ES-I3 (cell line): ENCODE measurements at regions not wholly inside any gene's neighbourhood (a gene's known extent, or its start where the extent isn't known, plus 50 kb on each side); places are given as distances from the start of the nearest gene placed in this dataset.

Experiments used
- H3K36me3 ChIP-seq: 2 replicates; pipeline ENCODE4 v1.6.1; 2013; ENCODE audit warnings: mild to moderate bottlenecking, low read length, control low read depth, moderate library complexity; ENCODE audit not compliant: insufficient read depth
- H3K4me1 ChIP-seq: 2 replicates; pipeline ENCODE4 v1.6.1; 2013; ENCODE audit warnings: mild to moderate bottlenecking, control low read depth, low read length; ENCODE audit not compliant: insufficient read depth
- H3K9ac ChIP-seq: 2 replicates; pipeline ENCODE4 v1.6.1; 2013; ENCODE audit warnings: low read depth, mild to moderate bottlenecking, low read length, moderate library complexity
- H3K9me3 ChIP-seq: 2 replicates; pipeline ENCODE4 v1.6.1; 2013; ENCODE audit warnings: mild to moderate bottlenecking, low read length, moderate library complexity; ENCODE audit not compliant: control insufficient read depth, insufficient read depth

DNA sequence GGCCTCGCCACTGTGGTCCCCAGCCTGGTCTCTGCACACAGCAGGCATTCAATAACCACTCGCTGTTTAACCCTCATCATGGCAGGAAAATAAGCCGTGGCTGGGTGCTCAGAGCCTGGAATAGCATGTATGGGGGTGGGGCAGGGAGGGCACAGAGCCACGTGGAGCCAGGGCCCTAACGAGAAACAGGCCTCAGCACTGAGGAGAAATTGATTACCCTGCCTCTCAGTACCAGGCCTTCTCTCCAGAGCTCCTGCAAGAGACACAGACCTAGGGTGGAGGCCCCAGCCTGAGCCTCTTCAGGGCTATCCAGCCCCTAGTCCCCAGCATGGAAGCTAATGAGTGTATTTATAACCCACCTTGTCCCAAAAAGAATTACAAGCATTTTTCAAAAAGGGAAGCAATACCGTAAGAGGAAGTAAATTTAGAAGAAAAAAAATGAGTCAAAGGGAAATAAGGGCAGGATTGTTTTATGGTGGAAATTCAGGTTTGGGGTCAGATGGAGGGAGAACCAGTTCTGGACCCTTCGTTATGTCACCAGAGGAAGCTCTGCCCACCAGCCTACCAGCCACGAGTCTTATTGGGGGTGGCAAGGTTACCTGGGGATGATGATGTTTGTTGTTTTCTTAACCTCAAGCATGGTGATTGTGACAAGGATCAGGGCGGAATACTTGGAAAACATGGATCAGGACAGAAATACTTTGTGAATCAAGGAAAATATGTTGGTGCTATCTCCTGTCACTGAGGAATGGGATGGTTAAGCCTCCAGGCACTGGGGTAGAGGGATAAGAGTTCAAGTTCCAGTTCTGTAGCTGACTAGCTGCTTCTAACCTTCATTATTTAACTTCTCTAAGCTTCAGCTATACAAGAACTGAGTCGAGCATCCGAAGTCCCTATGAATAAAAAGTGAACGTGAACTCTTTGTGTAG lies 101.9 kb upstream of the RBPJ start:
- Histone ChIP-seq H3K9me3 (no peaks in the 10 kb centered on the region), H3K9ac (no peak overlapping the region), H3K36me3 (no peaks in the 10 kb centered on the region), H3K4me1 (no peaks in the 10 kb centered on the region)

DNA sequence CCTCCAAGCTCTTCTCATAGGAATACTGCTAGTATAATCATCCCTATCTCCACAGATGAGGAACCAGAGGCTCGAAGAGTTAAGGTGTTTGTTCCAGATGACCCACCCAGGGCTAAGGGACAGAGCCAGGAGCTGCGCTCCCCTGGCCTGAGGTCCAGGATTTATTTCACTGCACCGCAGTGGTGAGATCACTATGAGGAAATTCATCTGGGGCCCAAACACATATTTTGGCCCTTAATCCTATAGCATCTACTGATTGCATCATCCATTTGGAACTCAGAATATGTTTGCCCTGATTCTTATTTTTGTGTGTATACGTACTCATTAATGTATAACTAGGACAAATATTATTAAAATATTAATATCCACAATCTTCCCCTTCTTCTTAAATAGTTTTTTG lies 100.1 kb upstream of the RBPJ start:
- Histone ChIP-seq H3K9ac (no peak overlapping the region), H3K9me3 (no peaks in the 10 kb centered on the region), H3K36me3 (no peaks in the 10 kb centered on the region), H3K4me1 (no peaks in the 10 kb centered on the region)

- Histone ChIP-seq H3K9me3 (no peaks in the 10 kb centered on the region), H3K4me1 (no peaks in the 10 kb centered on the region), H3K36me3 (no peaks in the 10 kb centered on the region), H3K9ac (no peak overlapping the region)
Observed at GRCh38 chr4:26223155-26223554, 97.7 kb upstream of the RBPJ start.

- Histone ChIP-seq H3K36me3 (no peaks in the 10 kb centered on the region), H3K9ac (no peak overlapping the region), H3K9me3 (no peaks in the 10 kb centered on the region), H3K4me1 (no peaks in the 10 kb centered on the region)
Observed at GRCh38 chr4:26226629-26227376, 94.0 kb upstream of the RBPJ start.

GRCh38 chr4:26227601-26228229 lies 93.1 kb upstream of the RBPJ start:
- H3K9ac ChIP-seq = no peak overlapping the region
- no peaks in the 10 kb centered on the region for H3K4me1 ChIP-seq
- no peaks in the 10 kb centered on the region for H3K9me3 ChIP-seq
- H3K36me3 ChIP-seq = no peaks in the 10 kb centered on the region

DNA sequence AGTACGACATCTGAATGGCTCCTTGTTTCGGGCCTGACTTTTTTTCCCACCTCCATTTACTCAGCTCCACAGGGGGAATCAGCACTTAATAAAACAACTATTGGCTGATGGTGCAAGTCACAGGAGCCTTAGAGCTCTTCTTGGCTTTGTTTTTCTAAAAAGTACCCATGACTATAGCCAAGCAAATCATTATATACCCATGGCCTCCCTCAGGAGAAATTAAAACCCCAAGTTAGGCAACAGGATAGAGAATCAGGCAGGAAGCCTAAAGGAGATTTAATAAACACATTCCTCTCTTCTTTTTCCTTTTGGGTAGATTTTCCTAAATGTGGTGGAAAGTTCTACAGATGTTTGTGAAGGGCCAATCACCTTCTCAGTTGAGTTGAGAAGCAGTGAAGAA lies 91.9 kb upstream of the RBPJ start:
- Histone ChIP-seq H3K9ac (no peak overlapping the region), H3K4me1 (no peaks in the 10 kb centered on the region), H3K36me3 (no peaks in the 10 kb centered on the region), H3K9me3 (no peaks in the 10 kb centered on the region)

DNA sequence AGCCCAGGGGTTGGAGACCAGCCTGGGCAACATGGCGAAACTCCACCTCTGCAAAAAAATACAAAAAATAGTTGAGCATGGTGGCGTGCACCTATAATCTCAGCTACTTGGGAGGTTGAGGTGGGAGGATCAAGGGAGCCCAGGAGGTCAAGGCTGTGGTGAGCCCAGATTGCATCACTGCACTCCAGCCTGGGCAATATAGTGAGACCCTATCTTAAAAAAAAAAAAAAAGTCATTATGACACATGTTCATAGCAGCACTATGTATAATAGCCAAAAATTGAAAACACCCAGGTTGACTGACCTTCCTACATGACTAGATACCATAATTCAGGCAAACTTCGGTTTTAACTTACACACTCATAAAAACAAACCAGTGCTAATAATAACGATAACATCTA lies 90.8 kb upstream of the RBPJ start:
- H3K4me1 ChIP-seq = no peaks in the 10 kb centered on the region
- no peak overlapping the region for H3K9ac ChIP-seq
- H3K9me3 ChIP-seq = no peaks in the 10 kb centered on the region
- H3K36me3 ChIP-seq = no peaks in the 10 kb centered on the region

DNA sequence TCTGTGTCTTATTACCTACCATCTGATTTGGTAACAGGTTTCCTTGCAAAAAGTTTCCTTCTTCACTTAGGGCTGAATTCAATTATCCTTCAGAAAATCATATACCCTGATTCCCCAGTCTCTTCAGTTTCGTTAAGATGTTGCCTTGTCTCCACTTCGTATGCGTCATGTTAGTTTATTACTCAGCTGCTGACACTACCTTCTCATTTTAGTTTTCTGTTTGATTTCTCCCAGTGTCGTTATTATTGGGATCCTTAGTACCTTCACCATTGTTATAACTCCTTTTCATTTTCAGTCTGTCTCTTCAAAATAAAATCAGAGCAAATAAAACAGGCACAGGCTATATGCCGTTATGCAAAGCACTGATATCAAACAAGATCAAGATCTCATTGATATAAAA lies 87.5 kb upstream of the RBPJ start:
- no peaks in the 10 kb centered on the region for H3K36me3 ChIP-seq
- H3K9ac ChIP-seq = no peak overlapping the region
- H3K9me3 ChIP-seq = peaks cover 6% of the 10 kb centered on the region; the same call in 1 of the 2 replicates
- H3K4me1 ChIP-seq = peaks cover 3% of the 10 kb centered on the region; the same call in 1 of the 2 replicates

DNA sequence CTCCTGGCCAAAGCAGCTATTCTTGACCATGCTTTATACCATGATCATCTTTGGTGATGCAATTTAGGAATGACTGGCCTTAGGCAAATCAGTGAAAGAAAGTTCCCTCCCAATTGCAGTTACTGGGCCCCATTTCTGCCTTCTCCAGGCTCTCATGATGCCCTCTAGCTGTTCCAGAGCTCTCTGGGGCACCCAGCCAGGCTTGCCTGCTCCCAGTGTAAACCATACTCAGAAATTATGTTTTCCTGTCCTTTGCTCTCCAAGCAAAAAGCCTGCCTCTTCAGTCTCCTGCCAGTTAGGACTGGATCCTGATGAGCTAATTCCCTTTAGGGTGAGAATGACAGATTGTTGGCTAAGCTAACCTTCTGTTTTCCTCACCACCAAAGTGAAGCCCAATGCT lies 85.3 kb upstream of the RBPJ start:
- Histone ChIP-seq H3K4me1 (peaks cover 16% of the 10 kb centered on the region), H3K9ac (no peak overlapping the region), H3K9me3 (peaks cover 6% of the 10 kb centered on the region; the same call in 1 of the 2 replicates), H3K36me3 (no peaks in the 10 kb centered on the region)

GRCh38 chr4:26237916-26238315 lies 82.9 kb upstream of the RBPJ start:
- H3K9me3 ChIP-seq = peaks cover 6% of the 10 kb centered on the region; the same call in 1 of the 2 replicates
- H3K9ac ChIP-seq = no peak overlapping the region
- H3K4me1 ChIP-seq = peaks cover 16% of the 10 kb centered on the region
- no peaks in the 10 kb centered on the region for H3K36me3 ChIP-seq

- H3K9me3 ChIP-seq = peaks cover 6% of the 10 kb centered on the region; the same call in 1 of the 2 replicates
- H3K4me1 ChIP-seq = peaks cover 16% of the 10 kb centered on the region
- H3K36me3 ChIP-seq = no peaks in the 10 kb centered on the region
- peak overlapping the region; percentile 17; the same call in 1 of the 2 replicates for H3K9ac ChIP-seq
Observed at GRCh38 chr4:26238426-26238777, 82.4 kb upstream of the RBPJ start.

GRCh38 chr4:26238778-26239679 lies 81.8 kb upstream of the RBPJ start:
- Histone ChIP-seq H3K36me3 (no peaks in the 10 kb centered on the region), H3K9me3 (peaks cover 6% of the 10 kb centered on the region; the same call in 1 of the 2 replicates), H3K9ac (peak overlapping the region; percentile 17; the same call in 1 of the 2 replicates), H3K4me1 (peaks cover 16% of the 10 kb centered on the region)

DNA sequence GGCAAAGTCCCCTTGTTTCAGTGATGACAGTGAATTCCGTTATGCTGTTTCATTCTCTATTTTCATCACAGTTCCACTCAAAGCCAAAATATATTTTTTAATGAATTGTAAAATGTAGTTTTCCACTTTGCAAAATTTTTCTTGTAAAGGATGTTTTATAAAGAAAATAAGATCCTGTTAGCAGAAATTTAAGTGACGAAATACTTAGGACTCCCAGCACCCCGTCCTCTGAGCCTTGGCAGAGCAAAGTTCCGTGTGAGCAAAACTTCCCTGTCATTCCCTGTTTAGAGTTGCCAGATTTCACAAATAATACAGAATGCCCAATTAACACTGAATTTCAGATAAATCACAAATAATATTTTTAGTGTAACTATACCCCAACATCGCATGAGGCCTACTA lies 81.0 kb upstream of the RBPJ start:
- Histone ChIP-seq H3K4me1 (peaks cover 16% of the 10 kb centered on the region), H3K9me3 (peaks cover 6% of the 10 kb centered on the region; the same call in 1 of the 2 replicates), H3K9ac (no peak overlapping the region; the same call in 1 of the 2 replicates)

More for the DNA sequence above, 81.0 kb upstream of the RBPJ start:
- H3K36me3 ChIP-seq = no peaks in the 10 kb centered on the region
